ENCODE measurements at regions not wholly inside any gene's neighbourhood (a gene's known extent, or its start where the extent isn't known, plus 50 kb on each side); places are given as distances from the start of the nearest gene placed in this dataset.

DNA sequence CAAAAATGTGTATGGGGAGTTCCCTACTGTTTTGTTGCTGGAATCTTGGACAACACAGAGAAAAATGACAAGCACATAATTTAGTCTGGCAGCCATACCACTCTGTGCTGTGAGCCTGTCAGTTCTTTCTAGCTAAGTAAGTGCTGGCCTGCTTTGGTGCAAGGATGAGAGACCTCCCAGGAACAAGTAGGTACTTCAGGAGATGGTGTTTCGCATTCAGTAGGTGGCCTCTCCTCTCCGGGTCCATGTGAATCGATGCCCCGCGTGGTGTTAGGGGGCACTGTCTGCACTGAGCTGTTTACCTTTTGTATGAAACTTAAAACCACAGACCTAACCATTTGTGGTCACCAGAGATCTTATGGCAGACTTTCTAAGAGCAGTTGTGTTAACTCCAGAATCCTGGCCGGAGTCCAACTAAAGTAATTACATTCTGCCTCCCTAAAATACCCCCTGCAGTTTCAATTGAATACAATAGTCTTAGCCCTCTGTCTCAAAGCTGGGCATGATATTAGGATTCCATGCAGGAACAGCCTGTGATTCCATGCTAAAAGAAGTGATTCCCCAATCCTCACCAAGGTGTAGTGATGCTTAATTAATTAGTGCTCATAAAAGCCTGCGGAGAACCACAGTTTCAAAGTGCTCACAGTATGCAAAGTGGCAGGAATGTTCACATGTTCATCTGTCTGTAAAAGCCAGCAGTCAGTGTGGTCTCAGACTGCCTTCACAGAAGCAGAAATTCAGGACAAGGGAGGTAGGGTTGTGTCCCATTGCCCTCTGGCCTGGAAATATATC lies 64.2 kb downstream of the LLPH start:
- DNase-seq (ENCODE audit: low read depth), result peak; percentile 54
- TF ChIP-seq MYC (IDR thresholded peaks at IDR 0.05; ENCODE audit: low read depth, low read length) (no peak), POLR2A (IDR thresholded peaks at IDR 0.05; ENCODE audit: extremely low read depth, insufficient read length) (no peak)
- TF ChIP-seq, protein P1, sequence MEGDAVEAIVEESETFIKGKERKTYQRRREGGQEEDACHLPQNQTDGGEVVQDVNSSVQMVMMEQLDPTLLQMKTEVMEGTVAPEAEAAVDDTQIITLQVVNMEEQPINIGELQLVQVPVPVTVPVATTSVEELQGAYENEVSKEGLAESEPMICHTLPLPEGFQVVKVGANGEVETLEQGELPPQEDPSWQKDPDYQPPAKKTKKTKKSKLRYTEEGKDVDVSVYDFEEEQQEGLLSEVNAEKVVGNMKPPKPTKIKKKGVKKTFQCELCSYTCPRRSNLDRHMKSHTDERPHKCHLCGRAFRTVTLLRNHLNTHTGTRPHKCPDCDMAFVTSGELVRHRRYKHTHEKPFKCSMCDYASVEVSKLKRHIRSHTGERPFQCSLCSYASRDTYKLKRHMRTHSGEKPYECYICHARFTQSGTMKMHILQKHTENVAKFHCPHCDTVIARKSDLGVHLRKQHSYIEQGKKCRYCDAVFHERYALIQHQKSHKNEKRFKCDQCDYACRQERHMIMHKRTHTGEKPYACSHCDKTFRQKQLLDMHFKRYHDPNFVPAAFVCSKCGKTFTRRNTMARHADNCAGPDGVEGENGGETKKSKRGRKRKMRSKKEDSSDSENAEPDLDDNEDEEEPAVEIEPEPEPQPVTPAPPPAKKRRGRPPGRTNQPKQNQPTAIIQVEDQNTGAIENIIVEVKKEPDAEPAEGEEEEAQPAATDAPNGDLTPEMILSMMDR (IDR thresholded peaks at IDR 0.05; ENCODE audit: low read depth, low read length), result no peak
- TF ChIP-seq, protein P2, sequence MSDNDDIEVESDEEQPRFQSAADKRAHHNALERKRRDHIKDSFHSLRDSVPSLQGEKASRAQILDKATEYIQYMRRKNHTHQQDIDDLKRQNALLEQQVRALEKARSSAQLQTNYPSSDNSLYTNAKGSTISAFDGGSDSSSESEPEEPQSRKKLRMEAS (IDR thresholded peaks at IDR 0.05; ENCODE audit: low read depth, low read length), result no peak

DNA sequence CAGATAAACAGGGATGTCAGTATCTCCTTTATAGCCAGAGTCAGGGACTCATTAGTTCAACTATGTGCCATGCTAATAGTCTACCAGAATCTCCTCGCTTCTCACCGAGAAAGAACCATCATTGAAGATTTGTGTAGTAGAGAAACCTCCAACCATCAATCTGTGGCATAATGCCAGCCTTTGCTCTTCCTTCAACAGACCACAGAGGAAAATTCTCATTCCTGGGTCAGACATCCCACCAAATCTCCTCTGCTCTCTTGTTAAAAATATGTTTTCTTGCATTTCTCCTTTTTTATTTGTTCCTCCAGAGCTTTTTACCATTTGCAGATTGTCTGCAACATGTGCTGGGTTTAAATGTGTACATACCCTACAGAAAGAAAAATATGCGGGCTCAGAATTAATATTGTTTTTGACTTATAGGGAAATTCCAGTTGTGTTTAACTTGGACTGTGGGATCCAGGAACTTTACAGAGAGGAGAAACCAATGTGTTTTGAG lies 64.9 kb downstream of the LLPH start:
- H3K4me3 ChIP-seq (ENCODE audit: low read depth, low read length), result no peak overlapping the region
- no peak for DNase-seq (ENCODE audit: low read depth)
- TF ChIP-seq MYC (IDR thresholded peaks at IDR 0.05; ENCODE audit: low read depth, low read length) (no peak), POLR2A (IDR thresholded peaks at IDR 0.05; ENCODE audit: extremely low read depth, insufficient read length) (no peak)
- TF ChIP-seq, protein P2 (IDR thresholded peaks at IDR 0.05; ENCODE audit: low read depth, low read length), result no peak
- TF ChIP-seq, protein P1 (IDR thresholded peaks at IDR 0.05; ENCODE audit: low read depth, low read length), result no peak

More for the DNA sequence above, 64.2 kb downstream of the LLPH start:
- no peak overlapping the region for H3K4me3 ChIP-seq (ENCODE audit: low read depth, low read length)

DNA sequence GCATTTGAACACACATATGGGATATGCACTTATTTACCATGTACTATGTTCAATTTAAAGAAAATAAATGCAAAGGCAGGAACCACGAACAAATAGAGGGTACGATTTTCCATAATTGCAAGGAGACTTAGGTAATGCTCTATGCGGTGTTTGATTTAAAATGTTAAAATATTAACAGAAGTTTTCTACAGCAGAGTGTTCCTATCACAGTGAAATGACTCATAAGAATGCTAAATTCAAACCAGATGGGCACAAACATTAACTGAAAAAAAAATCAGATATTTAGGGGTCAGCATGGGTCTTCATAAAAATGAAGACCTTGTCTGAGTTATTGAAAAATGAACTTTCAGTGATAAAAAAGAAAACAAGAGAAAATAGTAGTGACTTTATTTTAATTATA lies 65.4 kb downstream of the LLPH start:
- TF ChIP-seq MYC (IDR thresholded peaks at IDR 0.05; ENCODE audit: low read depth, low read length) (no peak), POLR2A (IDR thresholded peaks at IDR 0.05; ENCODE audit: extremely low read depth, insufficient read length) (no peak)
- TF ChIP-seq, protein P1 (IDR thresholded peaks at IDR 0.05; ENCODE audit: low read depth, low read length), result no peak
- TF ChIP-seq, protein P2 (IDR thresholded peaks at IDR 0.05; ENCODE audit: low read depth, low read length), result no peak
- no peak overlapping the region for H3K4me3 ChIP-seq (ENCODE audit: low read depth, low read length)
- no peak for DNase-seq (ENCODE audit: low read depth)

DNA sequence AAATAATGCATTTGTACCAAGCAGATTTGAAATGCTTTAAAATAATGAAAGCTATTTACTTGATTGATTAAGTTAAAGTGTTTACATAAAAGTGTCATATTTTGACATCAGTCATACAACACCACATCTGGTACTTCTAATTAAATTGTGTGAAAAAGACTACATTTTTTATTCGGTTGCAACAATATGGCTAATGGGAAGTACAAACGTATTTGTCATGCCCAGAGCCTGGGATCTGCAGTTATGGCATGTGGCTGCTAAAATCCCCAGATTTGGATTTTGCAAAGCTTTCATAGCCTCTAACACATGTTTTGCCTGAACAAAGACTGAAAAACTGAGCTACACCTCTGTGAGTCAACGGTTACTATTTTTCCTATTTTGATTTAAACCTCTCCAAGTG lies 66.6 kb downstream of the LLPH start:
- DNase-seq (ENCODE audit: low read depth), result no peak
- no peak for TF ChIP-seq POLR2A (IDR thresholded peaks at IDR 0.05; ENCODE audit: extremely low read depth, insufficient read length)
- TF ChIP-seq MYC (IDR thresholded peaks at IDR 0.05; ENCODE audit: low read depth, low read length), result no peak
- TF ChIP-seq, protein P2 (IDR thresholded peaks at IDR 0.05; ENCODE audit: low read depth, low read length), result no peak
- TF ChIP-seq, protein P1 (IDR thresholded peaks at IDR 0.05; ENCODE audit: low read depth, low read length), result no peak
- no peak overlapping the region for H3K4me3 ChIP-seq (ENCODE audit: low read depth, low read length)

DNA sequence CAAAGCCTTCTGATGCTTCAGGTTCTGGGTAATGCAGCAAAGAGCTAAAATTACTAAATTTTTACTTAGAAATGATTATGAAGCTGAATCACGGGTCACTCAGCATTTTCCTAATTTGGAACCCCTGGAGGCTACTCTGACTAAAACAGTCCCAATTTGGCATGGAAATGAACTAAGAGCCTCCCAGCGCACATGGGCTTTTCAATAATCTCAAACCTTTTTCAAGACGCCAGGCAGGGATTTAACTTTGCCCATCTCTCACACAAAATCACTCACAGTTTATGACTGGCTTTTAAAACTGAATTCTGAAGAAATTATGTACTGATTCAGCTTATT lies 68.3 kb downstream of the LLPH start:
- H3K4me3 ChIP-seq (ENCODE audit: low read depth, low read length), result no peak overlapping the region
- TF ChIP-seq, protein P2 (IDR thresholded peaks at IDR 0.05; ENCODE audit: low read depth, low read length), result no peak
- no peak for TF ChIP-seq MYC (IDR thresholded peaks at IDR 0.05; ENCODE audit: low read depth, low read length)
- TF ChIP-seq POLR2A (IDR thresholded peaks at IDR 0.05; ENCODE audit: extremely low read depth, insufficient read length), result no peak
- TF ChIP-seq, protein P1 (IDR thresholded peaks at IDR 0.05; ENCODE audit: low read depth, low read length), result no peak
- DNase-seq (ENCODE audit: low read depth), result no peak
